ENCODE measurements at regions not wholly inside any gene's neighbourhood (a gene's known extent, or its start where the extent isn't known, plus 50 kb on each side); places are given as distances from the start of the nearest gene placed in this dataset.

GRCh38 chr2:20552847-20553246 lies 98.1 kb downstream of the HS1BP3 start:
- TF ChIP-seq POLR2A (conservative IDR thresholded peaks at IDR 0.05) (no peak), MAFK (IDR thresholded peaks at IDR 0.05; ENCODE audit: low read length) (no peak), SRSF9 (IDR thresholded peaks at IDR 0.05; ENCODE audit: borderline replicate concordance, low read depth, low read length) (no peak), BACH1 (tag; IDR thresholded peaks at IDR 0.05) (no peak), REST (IDR thresholded peaks at IDR 0.05; ENCODE audit: borderline replicate concordance) (no peak), REST (CRISPR knock-in tag; IDR thresholded peaks at IDR 0.05; ENCODE audit: low read depth) (no peak), NFRKB (IDR thresholded peaks at IDR 0.05; ENCODE audit: low read depth) (no peak), ELK1 (CRISPR knock-in tag; IDR thresholded peaks at IDR 0.05) (no peak), CTCF (IDR thresholded peaks at IDR 0.05 in 2 of 3, conservative IDR thresholded peaks at IDR 0.05 in 1 of 3; ENCODE audit: insufficient read depth in 2 of 3, low read depth in 1 of 3, low read length in 3 of 3) (no peak), GTF2F1 (IDR thresholded peaks at IDR 0.05; ENCODE audit: low read depth, low read length) (no peak), ZNF583 (CRISPR knock-in tag; IDR thresholded peaks at IDR 0.05) (no peak)
